Erythroblast (primary cell): ENCODE measurements at regions not wholly inside any gene's neighbourhood (a gene's known extent, or its start where the extent isn't known, plus 50 kb on each side); places are given as distances from the start of the nearest gene placed in this dataset.

Source experiments
- GATA1 ChIP-seq: IDR thresholded peaks from 2 replicates; pipeline ENCODE4 v1.6.1; 2011; ENCODE audit warnings: low read depth, mild to moderate bottlenecking, control low read depth, low read length, moderate library complexity
- POLR2A ChIP-seq: IDR thresholded peaks from 2 replicates; pipeline ENCODE4 v1.6.1; 2011; ENCODE audit warnings: mild to moderate bottlenecking, low read length

GRCh38 chr15:46580924-46581323 is 946.1 kb downstream of the SQOR start:
- TF ChIP-seq POLR2A (no peak), GATA1 (no peak)
